ENCODE measurements at regions not wholly inside any gene's neighbourhood (a gene's known extent, or its start where the extent isn't known, plus 50 kb on each side); places are given as distances from the start of the nearest gene placed in this dataset.

- H3K27me3 ChIP-seq (replicated peaks; ENCODE audit: insufficient read depth): no peaks in the 10 kb centered on the region
- ATAC-seq (ENCODE audit: insufficient number of reproducible peaks, low FRiP score, low read depth): peak; percentile 53
- no peak for DNase-seq (ENCODE audit: low spot score)
Measured at GRCh38 chr2:9095690-9096089, 92.2 kb upstream of the MBOAT2 start.

GRCh38 chr2:9095226-9095625, 91.7 kb upstream of the MBOAT2 start:
- Histone ChIP-seq H3K4me3 (peak overlapping the region; percentile 57), H3K27ac (no peak overlapping the region)

More at GRCh38 chr2:9095690-9096089, 92.2 kb upstream of the MBOAT2 start:
- H3K36me3 ChIP-seq: no peaks in the 10 kb centered on the region
- H3K27ac ChIP-seq: no peak overlapping the region
- no peaks in the 10 kb centered on the region for H3K9me3 ChIP-seq
- peaks cover 0 to 5% of the 10 kb centered on the region in 2 donors for H3K4me1 ChIP-seq (ENCODE audit: control insufficient read depth in 1 of 2, low read depth in 2 of 2)
- peak overlapping the region; percentile 57 for H3K4me3 ChIP-seq
- TF ChIP-seq CTCF (IDR thresholded peaks at IDR 0.05): no peak

GRCh38 chr2:9094117-9094516, 90.6 kb upstream of the MBOAT2 start:
- Histone ChIP-seq H3K36me3 (no peaks in the 10 kb centered on the region), H3K4me3 (no peak overlapping the region), H3K4me1 (ENCODE audit: control insufficient read depth in 1 of 2, low read depth in 2 of 2) (peaks cover 0 to 5% of the 10 kb centered on the region in 2 donors), H3K27ac (no peak overlapping the region), H3K27me3 (replicated peaks; ENCODE audit: insufficient read depth) (no peaks in the 10 kb centered on the region), H3K9me3 (no peaks in the 10 kb centered on the region)
- ATAC-seq (ENCODE audit: insufficient number of reproducible peaks, low FRiP score, low read depth) (no peak), DNase-seq (ENCODE audit: low spot score) (no peak)
- no peak for TF ChIP-seq CTCF (IDR thresholded peaks at IDR 0.05)

More at GRCh38 chr2:9095226-9095625, 91.7 kb upstream of the MBOAT2 start:
- no peak for DNase-seq (ENCODE audit: low spot score)
- ATAC-seq (ENCODE audit: insufficient number of reproducible peaks, low FRiP score, low read depth): no peak
- TF ChIP-seq CTCF (IDR thresholded peaks at IDR 0.05): no peak
- Histone ChIP-seq H3K36me3 (no peaks in the 10 kb centered on the region), H3K9me3 (no peaks in the 10 kb centered on the region), H3K4me1 (ENCODE audit: control insufficient read depth in 1 of 2, low read depth in 2 of 2) (peaks cover 0 to 5% of the 10 kb centered on the region in 2 donors), H3K27me3 (replicated peaks; ENCODE audit: insufficient read depth) (no peaks in the 10 kb centered on the region)

GRCh38 chr2:9093324-9093723, 89.8 kb upstream of the MBOAT2 start:
- Histone ChIP-seq H3K36me3 (no peaks in the 10 kb centered on the region), H3K27me3 (replicated peaks; ENCODE audit: insufficient read depth) (no peaks in the 10 kb centered on the region), H3K4me3 (no peak overlapping the region), H3K9me3 (no peaks in the 10 kb centered on the region), H3K4me1 (ENCODE audit: control insufficient read depth in 1 of 2, low read depth in 2 of 2) (peaks cover 0 to 5% of the 10 kb centered on the region in 2 donors), H3K27ac (no peak overlapping the region)
- no peak for DNase-seq (ENCODE audit: low spot score)
- TF ChIP-seq CTCF (IDR thresholded peaks at IDR 0.05): no peak
- no peak for ATAC-seq (ENCODE audit: insufficient number of reproducible peaks, low FRiP score, low read depth)

GRCh38 chr2:9092383-9093282, 89.1 kb upstream of the MBOAT2 start:
- Histone ChIP-seq H3K36me3 (no peaks in the 10 kb centered on the region), H3K9me3 (no peaks in the 10 kb centered on the region), H3K4me3 (no peak overlapping the region), H3K27me3 (replicated peaks; ENCODE audit: insufficient read depth) (no peaks in the 10 kb centered on the region), H3K4me1 (ENCODE audit: control insufficient read depth in 1 of 2, low read depth in 2 of 2) (peaks cover 0 to 5% of the 10 kb centered on the region in 2 donors), H3K27ac (no peak overlapping the region)
- ATAC-seq (ENCODE audit: insufficient number of reproducible peaks, low FRiP score, low read depth): no peak
- no peak for TF ChIP-seq CTCF (IDR thresholded peaks at IDR 0.05)
- no peak for DNase-seq (ENCODE audit: low spot score)

Measured in thoracic aorta (tissue), 2 donors.